K562 (cell line): ENCODE measurements at regions not wholly inside any gene's neighbourhood (a gene's known extent, or its start where the extent isn't known, plus 50 kb on each side); places are given as distances from the start of the nearest gene placed in this dataset.
A peak's percentile ranks its signal among the peaks of the same experiment; 100 is the strongest.

ENCODE experiments used
- CXXC5 ChIP-seq: fragments of 250-450 bp; sonication (Bioruptor Pico); IDR thresholded peaks from 2 replicates; pipeline ENCODE4 v1.8.0; 2022; ENCODE audit warnings: inconsistent platforms, mild to moderate bottlenecking, moderate library complexity
- DACH1 ChIP-seq: fragments of 450-650 bp; IDR thresholded peaks from 2 replicates; pipeline ENCODE4 v1.6.1; 2018; ENCODE audit not compliant: partially characterized antibody
- DNMT1 ChIP-seq: fragments of 450-650 bp; IDR thresholded peaks from 2 replicates; pipeline ENCODE4 v1.6.1; 2016; ENCODE audit warnings: antibody characterized with exemption, mild to moderate bottlenecking
- E2F3 ChIP-seq: fragments of 250-450 bp; sonication (Bioruptor Pico); IDR thresholded peaks from 2 replicates; pipeline ENCODE4 v1.4.0; 2020; ENCODE audit warnings: mild to moderate bottlenecking
- GTF2A2 ChIP-seq: IDR thresholded peaks from 2 replicates; pipeline ENCODE4 v1.6.1; 2016; ENCODE audit warnings: mild to moderate bottlenecking, missing genetic modification characterization, missing compliant biosample characterization
- HCFC1 ChIP-seq: IDR thresholded peaks from 2 replicates; pipeline ENCODE4 v1.6.1; 2012; ENCODE audit warnings: low read depth, low read length, improper control_type of control experiment
- HMG20A ChIP-seq: fragments of 450-650 bp; formaldehyde crosslinking; conservative IDR thresholded peaks from 2 replicates; pipeline ENCODE4 v1.4.0; 2020; ENCODE audit warnings: mild to moderate bottlenecking, mixed read lengths
- KLF10 ChIP-seq: fragments of 250-450 bp; sonication (Bioruptor Pico); IDR thresholded peaks from 2 replicates; pipeline ENCODE4 v1.6.1; 2021; ENCODE audit warnings: matching md5 sums
- L3MBTL2 ChIP-seq: fragments of 450-650 bp; IDR thresholded peaks from 2 replicates; pipeline ENCODE4 v1.6.1; 2016; ENCODE audit warnings: mild to moderate bottlenecking, moderate library complexity
- MEIS2 ChIP-seq: fragments of 450-650 bp; IDR thresholded peaks from 2 replicates; pipeline ENCODE4 v1.6.1; 2014; ENCODE audit warnings: mild to moderate bottlenecking; ENCODE audit not compliant: partially characterized antibody
- YY1 ChIP-seq, 3 experiments: IDR thresholded peaks; 2 replicates each; pipeline ENCODE4 v1.6.1; 2011; ENCODE audit warnings: low read length in 2 of 3, mild to moderate bottlenecking in 2 of 3, moderate library complexity in 2 of 3, borderline replicate concordance in 1 of 3, control low read depth in 1 of 3, low read depth in 1 of 3; ENCODE audit not compliant: insufficient read depth in 3 of 3, insufficient replicate concordance in 2 of 3, control insufficient read depth in 1 of 3, insufficient read length in 1 of 3; ENCODE audit errors: extremely low read depth in 1 of 3
- ZNF282 ChIP-seq: sonication (generic); formaldehyde crosslinking; IDR thresholded peaks from 2 replicates; pipeline ENCODE4 v1.8.1; 2023; ENCODE audit warnings: missing genetic modification reagents
- ZNF347 ChIP-seq: fragments of 450-650 bp; formaldehyde crosslinking; IDR thresholded peaks from 2 replicates; pipeline ENCODE4 v1.4.0; 2020; ENCODE audit warnings: low read depth, mild to moderate bottlenecking, moderate library complexity
- ZNF584 ChIP-seq: fragments of 200-800 bp; sonication (Bioruptor generic); IDR thresholded peaks from 2 replicates; pipeline ENCODE4 v1.6.1; 2016; ENCODE audit warnings: low read depth, mild to moderate bottlenecking, missing genetic modification characterization, missing compliant biosample characterization
- TF ChIP-seq, protein P1 (sequence below), 2 experiments: fragments of 200-800 bp in 1 of 2; sonication (Bioruptor generic) in 1 of 2; sonication (generic) in 1 of 2; formaldehyde crosslinking in 1 of 2; IDR thresholded peaks in 1 of 2; conservative IDR thresholded peaks in 1 of 2; 2 replicates each; pipeline versions ENCODE4 v1.5.0 to v1.6.1; 2016 to 2020; ENCODE audit warnings: missing compliant biosample characterization in 1 of 2, missing genetic modification characterization in 1 of 2, missing genetic modification reagents in 1 of 2
- TF ChIP-seq, protein P2 (sequence below): fragments of 450-650 bp; IDR thresholded peaks from 2 replicates; pipeline ENCODE4 v1.6.1; 2014; ENCODE audit warnings: low read depth, mild to moderate bottlenecking, moderate library complexity, borderline replicate concordance
- TF ChIP-seq, protein P3 (sequence below): sonication (generic); formaldehyde crosslinking; IDR thresholded peaks from 2 replicates; pipeline ENCODE4 v1.8.0; 2022; ENCODE audit warnings: missing genetic modification reagents, mild to moderate bottlenecking, borderline replicate concordance
- TF ChIP-seq, protein P4 (sequence below): sonication (generic); formaldehyde crosslinking; IDR thresholded peaks from 2 replicates; pipeline ENCODE4 v1.8.0; 2022; ENCODE audit warnings: mild to moderate bottlenecking, missing genetic modification reagents
- TF ChIP-seq, protein P5 (sequence below): fragments of 450-650 bp; formaldehyde crosslinking; IDR thresholded peaks from 2 replicates; pipeline ENCODE4 v1.4.0; 2020; ENCODE audit warnings: mild to moderate bottlenecking, moderate library complexity

DNA sequence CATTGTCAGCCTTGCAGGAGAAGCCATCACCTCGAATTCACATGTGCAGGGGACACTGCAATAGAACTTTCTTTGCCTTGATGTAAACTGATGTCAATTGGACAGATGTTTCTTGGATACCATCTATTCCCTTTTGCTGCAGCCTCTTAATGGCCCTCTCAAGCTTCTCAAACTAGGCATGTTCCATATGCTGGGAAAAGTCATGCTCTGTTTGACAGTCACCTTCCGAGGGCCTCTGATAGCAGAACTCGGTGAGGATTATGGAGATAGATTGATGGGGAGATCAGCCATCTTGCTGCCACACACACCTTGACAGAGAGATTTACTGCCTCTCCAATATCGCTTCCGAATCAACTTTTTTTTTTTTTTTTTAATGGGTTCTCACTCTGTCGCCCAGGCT lies 145.8 kb upstream of the NUDT4 start (continued):
- TF ChIP-seq, protein P1, sequence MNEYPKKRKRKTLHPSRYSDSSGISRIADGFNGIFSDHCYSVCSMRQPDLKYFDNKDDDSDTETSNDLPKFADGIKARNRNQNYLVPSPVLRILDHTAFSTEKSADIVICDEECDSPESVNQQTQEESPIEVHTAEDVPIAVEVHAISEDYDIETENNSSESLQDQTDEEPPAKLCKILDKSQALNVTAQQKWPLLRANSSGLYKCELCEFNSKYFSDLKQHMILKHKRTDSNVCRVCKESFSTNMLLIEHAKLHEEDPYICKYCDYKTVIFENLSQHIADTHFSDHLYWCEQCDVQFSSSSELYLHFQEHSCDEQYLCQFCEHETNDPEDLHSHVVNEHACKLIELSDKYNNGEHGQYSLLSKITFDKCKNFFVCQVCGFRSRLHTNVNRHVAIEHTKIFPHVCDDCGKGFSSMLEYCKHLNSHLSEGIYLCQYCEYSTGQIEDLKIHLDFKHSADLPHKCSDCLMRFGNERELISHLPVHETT (CRISPR knock-in tag; conservative IDR thresholded peaks at IDR 0.05 in 1 of 2, IDR thresholded peaks at IDR 0.05 in 1 of 2), result no peak
- TF ChIP-seq DNMT1, result no peak
- TF ChIP-seq, protein P2, sequence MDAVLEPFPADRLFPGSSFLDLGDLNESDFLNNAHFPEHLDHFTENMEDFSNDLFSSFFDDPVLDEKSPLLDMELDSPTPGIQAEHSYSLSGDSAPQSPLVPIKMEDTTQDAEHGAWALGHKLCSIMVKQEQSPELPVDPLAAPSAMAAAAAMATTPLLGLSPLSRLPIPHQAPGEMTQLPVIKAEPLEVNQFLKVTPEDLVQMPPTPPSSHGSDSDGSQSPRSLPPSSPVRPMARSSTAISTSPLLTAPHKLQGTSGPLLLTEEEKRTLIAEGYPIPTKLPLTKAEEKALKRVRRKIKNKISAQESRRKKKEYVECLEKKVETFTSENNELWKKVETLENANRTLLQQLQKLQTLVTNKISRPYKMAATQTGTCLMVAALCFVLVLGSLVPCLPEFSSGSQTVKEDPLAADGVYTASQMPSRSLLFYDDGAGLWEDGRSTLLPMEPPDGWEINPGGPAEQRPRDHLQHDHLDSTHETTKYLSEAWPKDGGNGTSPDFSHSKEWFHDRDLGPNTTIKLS, result no peak
- TF ChIP-seq ZNF347 (CRISPR knock-in tag), result no peak
- TF ChIP-seq YY1 (IDR thresholded peaks at IDR 0.05; ENCODE audit: borderline replicate concordance in 1 of 3, control insufficient read depth in 1 of 3, extremely low read depth in 1 of 3, insufficient read depth in 3 of 3, insufficient read length in 1 of 3, insufficient replicate concordance in 2 of 3, low read depth in 1 of 3, low read length in 2 of 3), result no peak
- TF ChIP-seq HCFC1, result no peak
- no peak for TF ChIP-seq ZNF282
- TF ChIP-seq, protein P3, sequence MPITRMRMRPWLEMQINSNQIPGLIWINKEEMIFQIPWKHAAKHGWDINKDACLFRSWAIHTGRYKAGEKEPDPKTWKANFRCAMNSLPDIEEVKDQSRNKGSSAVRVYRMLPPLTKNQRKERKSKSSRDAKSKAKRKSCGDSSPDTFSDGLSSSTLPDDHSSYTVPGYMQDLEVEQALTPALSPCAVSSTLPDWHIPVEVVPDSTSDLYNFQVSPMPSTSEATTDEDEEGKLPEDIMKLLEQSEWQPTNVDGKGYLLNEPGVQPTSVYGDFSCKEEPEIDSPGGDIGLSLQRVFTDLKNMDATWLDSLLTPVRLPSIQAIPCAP, result no peak
- TF ChIP-seq MEIS2, result peak; percentile 67
- TF ChIP-seq KLF10, result no peak
- no peak for TF ChIP-seq GTF2A2 (tag)
- TF ChIP-seq E2F3, result no peak
- 0 out of 2 replicates have a peak, but pooled peaks have one; percentile 16 for TF ChIP-seq CXXC5 (CRISPR knock-in tag)
- peak; percentile 70 for TF ChIP-seq ZNF584 (CRISPR knock-in tag)
- no peak for TF ChIP-seq L3MBTL2
- TF ChIP-seq, protein P4, sequence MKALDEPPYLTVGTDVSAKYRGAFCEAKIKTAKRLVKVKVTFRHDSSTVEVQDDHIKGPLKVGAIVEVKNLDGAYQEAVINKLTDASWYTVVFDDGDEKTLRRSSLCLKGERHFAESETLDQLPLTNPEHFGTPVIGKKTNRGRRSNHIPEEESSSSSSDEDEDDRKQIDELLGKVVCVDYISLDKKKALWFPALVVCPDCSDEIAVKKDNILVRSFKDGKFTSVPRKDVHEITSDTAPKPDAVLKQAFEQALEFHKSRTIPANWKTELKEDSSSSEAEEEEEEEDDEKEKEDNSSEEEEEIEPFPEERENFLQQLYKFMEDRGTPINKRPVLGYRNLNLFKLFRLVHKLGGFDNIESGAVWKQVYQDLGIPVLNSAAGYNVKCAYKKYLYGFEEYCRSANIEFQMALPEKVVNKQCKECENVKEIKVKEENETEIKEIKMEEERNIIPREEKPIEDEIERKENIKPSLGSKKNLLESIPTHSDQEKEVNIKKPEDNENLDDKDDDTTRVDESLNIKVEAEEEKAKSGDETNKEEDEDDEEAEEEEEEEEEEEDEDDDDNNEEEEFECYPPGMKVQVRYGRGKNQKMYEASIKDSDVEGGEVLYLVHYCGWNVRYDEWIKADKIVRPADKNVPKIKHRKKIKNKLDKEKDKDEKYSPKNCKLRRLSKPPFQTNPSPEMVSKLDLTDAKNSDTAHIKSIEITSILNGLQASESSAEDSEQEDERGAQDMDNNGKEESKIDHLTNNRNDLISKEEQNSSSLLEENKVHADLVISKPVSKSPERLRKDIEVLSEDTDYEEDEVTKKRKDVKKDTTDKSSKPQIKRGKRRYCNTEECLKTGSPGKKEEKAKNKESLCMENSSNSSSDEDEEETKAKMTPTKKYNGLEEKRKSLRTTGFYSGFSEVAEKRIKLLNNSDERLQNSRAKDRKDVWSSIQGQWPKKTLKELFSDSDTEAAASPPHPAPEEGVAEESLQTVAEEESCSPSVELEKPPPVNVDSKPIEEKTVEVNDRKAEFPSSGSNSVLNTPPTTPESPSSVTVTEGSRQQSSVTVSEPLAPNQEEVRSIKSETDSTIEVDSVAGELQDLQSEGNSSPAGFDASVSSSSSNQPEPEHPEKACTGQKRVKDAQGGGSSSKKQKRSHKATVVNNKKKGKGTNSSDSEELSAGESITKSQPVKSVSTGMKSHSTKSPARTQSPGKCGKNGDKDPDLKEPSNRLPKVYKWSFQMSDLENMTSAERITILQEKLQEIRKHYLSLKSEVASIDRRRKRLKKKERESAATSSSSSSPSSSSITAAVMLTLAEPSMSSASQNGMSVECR (CRISPR knock-in tag), result no peak
- TF ChIP-seq, protein P5, sequence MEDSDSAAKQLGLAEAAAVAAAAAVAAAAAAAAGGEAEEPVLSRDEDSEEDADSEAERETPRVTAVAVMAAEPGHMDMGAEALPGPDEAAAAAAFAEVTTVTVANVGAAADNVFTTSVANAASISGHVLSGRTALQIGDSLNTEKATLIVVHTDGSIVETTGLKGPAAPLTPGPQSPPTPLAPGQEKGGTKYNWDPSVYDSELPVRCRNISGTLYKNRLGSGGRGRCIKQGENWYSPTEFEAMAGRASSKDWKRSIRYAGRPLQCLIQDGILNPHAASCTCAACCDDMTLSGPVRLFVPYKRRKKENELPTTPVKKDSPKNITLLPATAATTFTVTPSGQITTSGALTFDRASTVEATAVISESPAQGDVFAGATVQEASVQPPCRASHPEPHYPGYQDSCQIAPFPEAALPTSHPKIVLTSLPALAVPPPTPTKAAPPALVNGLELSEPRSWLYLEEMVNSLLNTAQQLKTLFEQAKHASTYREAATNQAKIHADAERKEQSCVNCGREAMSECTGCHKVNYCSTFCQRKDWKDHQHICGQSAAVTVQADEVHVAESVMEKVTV (CRISPR knock-in tag), result no peak
- no peak for TF ChIP-seq DACH1
- TF ChIP-seq HMG20A, result no peak
